NCI-H2029 (cell line): ENCODE measurements at regions not wholly inside any gene's neighbourhood (a gene's known extent, or its start where the extent isn't known, plus 50 kb on each side); places are given as distances from the start of the nearest gene placed in this dataset.
"Not testable (repeated sequence)": the region's sequence is repeated elsewhere in the genome, so short reads cannot be mapped to it uniquely, and the experiment has no call there.

Experiments
- DNase-seq: peaks from one replicate; lab custom pipeline; 2025; lab: John Stamatoyannopoulos, UW

GRCh38 chr4:64967286-64967685 lies 558.0 kb upstream of the TECRL start:
- DNase-seq = no peak

- DNase-seq = no peak
Measured at GRCh38 chr4:64960516-64960915, 551.3 kb upstream of the TECRL start.

GRCh38 chr4:64940698-64941097 lies 531.4 kb upstream of the TECRL start:
- no peak for DNase-seq

GRCh38 chr4:64935469-64936001 lies 526.3 kb upstream of the TECRL start:
- no peak for DNase-seq

GRCh38 chr4:64911846-64912245 lies 502.6 kb upstream of the TECRL start:
- DNase-seq = no peak

- DNase-seq = no peak
Measured at GRCh38 chr4:64903986-64904385, 494.7 kb upstream of the TECRL start.

- no peak for DNase-seq
Measured at GRCh38 chr4:64899563-64899962, 490.3 kb upstream of the TECRL start.

GRCh38 chr4:64899030-64899429 lies 489.8 kb upstream of the TECRL start:
- not testable (repeated sequence) for DNase-seq

- no peak for DNase-seq
Measured at GRCh38 chr4:64897683-64898082, 488.4 kb upstream of the TECRL start.

GRCh38 chr4:64895031-64895430 lies 485.8 kb upstream of the TECRL start:
- DNase-seq = no peak

GRCh38 chr4:64893205-64893604 lies 484.0 kb upstream of the TECRL start:
- DNase-seq = no peak

GRCh38 chr4:64889906-64890610 lies 480.8 kb upstream of the TECRL start:
- DNase-seq = no peak

GRCh38 chr4:64883087-64883807 lies 474.0 kb upstream of the TECRL start:
- DNase-seq = no peak

GRCh38 chr4:64882311-64883086 lies 473.2 kb upstream of the TECRL start:
- no peak for DNase-seq

- DNase-seq = no peak
Measured at GRCh38 chr4:64880557-64880956, 471.3 kb upstream of the TECRL start.

GRCh38 chr4:64876021-64876420 lies 466.8 kb upstream of the TECRL start:
- no peak for DNase-seq

- no peak for DNase-seq
Measured at GRCh38 chr4:64870558-64870957, 461.3 kb upstream of the TECRL start.

- no peak for DNase-seq
Measured at GRCh38 chr4:64857815-64858214, 448.6 kb upstream of the TECRL start.

GRCh38 chr4:64857198-64857597 lies 447.9 kb upstream of the TECRL start:
- no peak for DNase-seq

GRCh38 chr4:64846417-64846816 lies 437.2 kb upstream of the TECRL start:
- no peak for DNase-seq

GRCh38 chr4:64829749-64830148 lies 420.5 kb upstream of the TECRL start:
- DNase-seq = no peak

- no peak for DNase-seq
Measured at GRCh38 chr4:64824591-64824990, 415.3 kb upstream of the TECRL start.

GRCh38 chr4:64822405-64822804 lies 413.2 kb upstream of the TECRL start:
- no peak for DNase-seq
